NT2/D1 (cell line): ENCODE measurements at regions not wholly inside any gene's neighbourhood (a gene's known extent, or its start where the extent isn't known, plus 50 kb on each side); places are given as distances from the start of the nearest gene placed in this dataset.

ENCODE experiments used
- DNase-seq: peaks from one replicate; pipeline ENCODE4 v3.0.0-alpha.2; 2011; ENCODE audit warnings: low read depth, low spot score
- H3K27me3 ChIP-seq: 2 replicates; pipeline ENCODE4 v1.6.0; 2011; ENCODE audit warnings: mild to moderate bottlenecking; ENCODE audit not compliant: insufficient read length, insufficient read depth
- H3K36me3 ChIP-seq: 2 replicates; pipeline ENCODE4 v1.6.1; 2011; ENCODE audit warnings: mild to moderate bottlenecking, low read length, mixed read lengths; ENCODE audit not compliant: insufficient read depth, insufficient read length
- H3K4me1 ChIP-seq: 2 replicates; pipeline ENCODE4 v1.5.1; 2011; ENCODE audit not compliant: insufficient read depth, insufficient read length
- H3K4me3 ChIP-seq: 2 replicates; pipeline ENCODE4 v1.5.1; 2011; ENCODE audit warnings: low read depth; ENCODE audit not compliant: insufficient read length
- H3K9ac ChIP-seq: 2 replicates; pipeline ENCODE4 v1.6.0; 2011; ENCODE audit warnings: low read depth; ENCODE audit not compliant: insufficient read length
- H3K9me3 ChIP-seq: 2 replicates; pipeline ENCODE4 v1.5.1; 2011; ENCODE audit warnings: mild to moderate bottlenecking, low read length; ENCODE audit not compliant: insufficient read depth
- SUZ12 ChIP-seq: IDR thresholded peaks from 2 replicates; pipeline ENCODE4 v1.6.1; 2011; ENCODE audit not compliant: insufficient read length, insufficient read depth; ENCODE audit errors: extremely low read depth
- YY1 ChIP-seq: IDR thresholded peaks from 2 replicates; pipeline ENCODE4 v1.6.1; 2011; ENCODE audit not compliant: insufficient read length, insufficient read depth
- ZNF274 ChIP-seq: IDR thresholded peaks from 2 replicates; pipeline ENCODE4 v1.6.1; 2011; ENCODE audit warnings: mild to moderate bottlenecking, low read depth, low read length

- TF ChIP-seq ZNF274 (no peak), YY1 (no peak), SUZ12 (no peak)
- no peak overlapping the region for H3K4me3 ChIP-seq
- H3K9ac ChIP-seq = no peak overlapping the region
- peaks cover 7% of the 10 kb centered on the region; the same call in 1 of the 2 replicates for H3K9me3 ChIP-seq
- no peaks in the 10 kb centered on the region for H3K27me3 ChIP-seq
- no peaks in the 10 kb centered on the region for H3K36me3 ChIP-seq
- no peaks in the 10 kb centered on the region for H3K4me1 ChIP-seq
- no peak for DNase-seq
Measured at GRCh38 chr2:175461839-175462238, 280.3 kb upstream of the ATP5MC3 start.

DNA sequence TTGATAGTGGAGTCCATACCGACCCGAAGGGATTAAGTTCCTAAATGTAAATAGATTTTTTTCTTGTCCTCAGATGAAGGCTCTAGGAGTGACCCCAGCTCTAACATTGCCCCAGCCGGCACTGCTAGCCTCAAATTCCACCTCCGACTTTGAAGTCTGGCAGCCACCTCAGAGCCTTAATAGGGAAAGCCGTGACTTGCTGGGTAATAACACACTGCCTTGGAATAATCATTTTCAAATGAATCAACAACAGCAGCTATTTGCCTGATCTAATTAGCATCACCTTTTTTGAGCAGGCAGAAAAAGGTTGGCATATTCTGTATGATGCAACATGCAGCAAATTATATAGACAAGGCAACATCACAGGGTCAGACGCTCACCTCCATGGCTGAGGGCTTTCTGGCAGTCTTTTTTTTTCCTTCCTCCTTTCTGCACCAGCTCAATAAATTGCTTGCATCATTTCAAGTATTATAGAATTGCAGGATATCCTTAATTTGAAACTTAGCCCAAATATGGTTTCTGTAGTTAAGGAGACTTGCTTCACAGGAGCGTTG is 276.5 kb upstream of the ATP5MC3 start:
- TF ChIP-seq SUZ12 (no peak), YY1 (no peak), ZNF274 (no peak)
- H3K4me1 ChIP-seq = no peaks in the 10 kb centered on the region

GRCh38 chr2:175454953-175455389 is 273.5 kb upstream of the ATP5MC3 start:
- Histone ChIP-seq H3K36me3 (no peaks in the 10 kb centered on the region), H3K4me1 (no peaks in the 10 kb centered on the region), H3K4me3 (no peak overlapping the region), H3K9ac (no peak overlapping the region), H3K27me3 (no peaks in the 10 kb centered on the region), H3K9me3 (no peaks in the 10 kb centered on the region)
- TF ChIP-seq SUZ12 (no peak), YY1 (no peak), ZNF274 (no peak)
- DNase-seq = no peak

More for the DNA sequence above, 276.5 kb upstream of the ATP5MC3 start:
- no peaks in the 10 kb centered on the region for H3K36me3 ChIP-seq
- DNase-seq = no peak
- no peaks in the 10 kb centered on the region for H3K27me3 ChIP-seq
- no peak overlapping the region for H3K4me3 ChIP-seq
- peaks cover 7% of the 10 kb centered on the region; the same call in 1 of the 2 replicates for H3K9me3 ChIP-seq
- no peak overlapping the region for H3K9ac ChIP-seq

DNA sequence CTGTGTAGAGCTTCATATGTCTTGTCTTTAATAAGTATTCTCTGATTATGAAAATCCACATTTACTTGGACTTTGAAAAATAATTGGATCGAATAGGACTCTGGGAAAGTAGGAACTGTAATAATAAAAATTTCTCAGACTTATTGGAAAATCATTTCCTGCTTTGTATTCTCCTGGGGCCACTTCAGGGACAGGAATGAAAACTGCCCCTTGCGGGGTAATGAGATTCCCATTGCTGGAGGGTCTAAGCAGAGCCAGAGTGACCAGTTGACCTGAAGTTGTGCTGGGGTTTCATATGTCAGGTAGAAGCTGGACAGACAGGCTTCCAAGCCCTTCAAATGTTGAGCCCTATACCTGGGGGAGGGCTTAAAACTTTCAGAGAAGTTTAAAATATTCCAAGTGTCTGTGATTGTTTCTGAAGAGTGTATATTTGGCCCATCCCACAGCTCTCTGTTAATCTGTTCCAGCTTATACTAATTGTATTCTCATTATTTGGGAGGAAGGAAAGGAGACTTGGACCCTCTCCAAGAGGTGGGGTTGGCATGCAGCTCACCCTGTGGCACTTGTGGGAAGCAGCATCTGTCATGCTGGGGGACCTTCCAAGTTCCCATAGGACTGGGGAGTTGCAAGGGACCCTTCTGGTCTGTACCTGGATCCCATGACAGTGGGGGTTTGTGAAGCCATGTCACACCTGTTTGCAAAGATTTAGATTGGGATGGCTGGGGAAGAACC is 268.7 kb upstream of the ATP5MC3 start:
- no peaks in the 10 kb centered on the region for H3K9me3 ChIP-seq
- H3K4me1 ChIP-seq = no peaks in the 10 kb centered on the region
- H3K27me3 ChIP-seq = no peaks in the 10 kb centered on the region
- TF ChIP-seq ZNF274 = no peak
- TF ChIP-seq YY1 = no peak
- no peak for TF ChIP-seq SUZ12
- H3K9ac ChIP-seq = no peak overlapping the region
- H3K36me3 ChIP-seq = no peaks in the 10 kb centered on the region
- H3K4me3 ChIP-seq = no peak overlapping the region
- no peak for DNase-seq

GRCh38 chr2:175449616-175450015 is 268.1 kb upstream of the ATP5MC3 start:
- no peaks in the 10 kb centered on the region for H3K9me3 ChIP-seq
- no peak overlapping the region for H3K4me3 ChIP-seq
- H3K27me3 ChIP-seq = no peaks in the 10 kb centered on the region
- no peaks in the 10 kb centered on the region for H3K36me3 ChIP-seq
- no peak for TF ChIP-seq SUZ12
- TF ChIP-seq ZNF274 = no peak
- no peak for TF ChIP-seq YY1
- H3K9ac ChIP-seq = no peak overlapping the region
- no peak for DNase-seq
- H3K4me1 ChIP-seq = no peaks in the 10 kb centered on the region

DNA sequence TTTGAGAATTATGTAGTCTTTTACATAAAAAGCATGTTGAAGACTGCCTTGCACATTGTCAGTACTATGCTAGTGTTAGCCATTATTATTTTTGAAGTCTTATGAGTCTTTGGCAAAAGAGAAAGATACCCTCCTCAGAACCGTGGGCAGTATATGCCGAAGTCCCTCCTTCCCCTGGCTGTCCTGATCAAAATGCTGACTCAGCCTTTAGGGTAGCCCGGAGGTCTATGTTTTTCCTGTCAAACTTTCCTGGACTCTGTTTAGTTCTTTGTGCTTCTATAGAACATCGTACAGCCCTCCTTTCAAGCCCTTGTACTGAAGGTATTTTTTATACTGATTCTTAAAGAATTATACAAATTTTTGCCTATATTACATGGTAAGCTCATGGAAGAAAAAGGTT is 264.7 kb upstream of the ATP5MC3 start:
- no peaks in the 10 kb centered on the region for H3K27me3 ChIP-seq
- no peak for DNase-seq
- TF ChIP-seq YY1 (no peak), SUZ12 (no peak), ZNF274 (no peak)
- no peak overlapping the region for H3K9ac ChIP-seq
- no peaks in the 10 kb centered on the region for H3K4me1 ChIP-seq
- no peak overlapping the region for H3K4me3 ChIP-seq
- no peaks in the 10 kb centered on the region for H3K9me3 ChIP-seq
- H3K36me3 ChIP-seq = no peaks in the 10 kb centered on the region

- TF ChIP-seq YY1 = no peak
- Histone ChIP-seq H3K36me3 (no peaks in the 10 kb centered on the region), H3K27me3 (no peaks in the 10 kb centered on the region), H3K4me3 (no peak overlapping the region), H3K4me1 (no peaks in the 10 kb centered on the region), H3K9me3 (no peaks in the 10 kb centered on the region), H3K9ac (no peak overlapping the region)
- DNase-seq = no peak
Measured at GRCh38 chr2:175445281-175445680, 263.8 kb upstream of the ATP5MC3 start.
